Activated T-cell treated with anti-CD3 and anti-CD28 coated beads, Interleukin-2, amount 50 U/mL, for 72 hours (primary cell): ENCODE measurements at regions not wholly inside any gene's neighbourhood (a gene's known extent, or its start where the extent isn't known, plus 50 kb on each side); places are given as distances from the start of the nearest gene placed in this dataset.
"Not testable (repeated sequence)": the region's sequence is repeated elsewhere in the genome, so short reads cannot be mapped to it uniquely, and the experiment has no call there.

Experiments used
- ATAC-seq, 2 donors: fragments of 150-1000 bp; cut with Tn5 transposase; replicated peaks in 1 of 2; 2 replicates each; pipeline ENCODE4 v1.10.0; 2021; ENCODE audit warnings: moderate library complexity in 2 of 2, mild to moderate bottlenecking in 1 of 2
- DNase-seq, 2 donors: peaks; one replicate each; pipeline ENCODE4 v3.0.0; 2021 to 2022; ENCODE audit warnings: mixed read lengths in 1 of 2
- H3K27ac Mint-ChIP-seq: one replicate; pipeline ENCODE4 v1.8.0; 2022; ENCODE audit warnings: mild to moderate bottlenecking, moderate library complexity, mixed read lengths
- H3K27me3 Mint-ChIP-seq: one replicate; pipeline ENCODE4 v1.8.0; 2022; ENCODE audit warnings: low read depth, mixed read lengths
- H3K36me3 Mint-ChIP-seq, 2 donors: one replicate each; pipeline ENCODE4 v1.8.0; 2022; ENCODE audit warnings: mixed read lengths in 2 of 2, mild to moderate bottlenecking in 1 of 2; ENCODE audit not compliant: insufficient read depth in 2 of 2
- H3K4me1 Mint-ChIP-seq: one replicate; pipeline ENCODE4 v1.8.0; 2022; ENCODE audit warnings: low read depth, mixed read lengths
- H3K4me3 Mint-ChIP-seq, 2 donors: one replicate each; pipeline ENCODE4 v1.8.0; 2022; ENCODE audit warnings: mild to moderate bottlenecking in 2 of 2, mixed read lengths in 2 of 2, moderate library complexity in 2 of 2
- H3K9me3 Mint-ChIP-seq, 2 donors: one replicate each; pipeline ENCODE4 v1.8.0; 2022; ENCODE audit warnings: mixed read lengths in 2 of 2

DNA sequence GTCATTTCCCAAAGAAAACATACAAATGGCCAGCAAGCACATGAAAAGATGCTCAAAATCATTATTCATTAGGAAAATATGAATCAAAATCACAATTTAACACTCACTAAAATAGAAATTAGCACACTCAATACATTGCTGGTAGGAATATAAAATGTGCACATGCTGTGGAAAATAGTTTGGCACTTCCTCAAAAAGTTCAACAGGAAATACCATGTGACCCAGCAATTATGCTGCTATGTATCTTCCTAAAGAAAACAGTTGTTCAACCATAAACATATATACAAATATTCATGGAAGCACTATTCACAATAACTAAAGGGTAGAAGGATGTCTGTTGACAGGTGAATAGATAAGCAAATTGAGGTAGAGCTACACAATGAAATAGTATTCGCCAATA, 187.3 kb upstream of the SOX6 start:
- H3K9me3 Mint-ChIP-seq: peaks cover 6 to 8% of the 10 kb centered on the region in 2 donors
- H3K27me3 Mint-ChIP-seq: no peaks in the 10 kb centered on the region
- no peak overlapping the region for H3K4me3 Mint-ChIP-seq
- no peak for ATAC-seq
- H3K36me3 Mint-ChIP-seq: no peaks in the 10 kb centered on the region
- no peak overlapping the region for H3K27ac Mint-ChIP-seq
- no peak for DNase-seq
- no peaks in the 10 kb centered on the region for H3K4me1 Mint-ChIP-seq

DNA sequence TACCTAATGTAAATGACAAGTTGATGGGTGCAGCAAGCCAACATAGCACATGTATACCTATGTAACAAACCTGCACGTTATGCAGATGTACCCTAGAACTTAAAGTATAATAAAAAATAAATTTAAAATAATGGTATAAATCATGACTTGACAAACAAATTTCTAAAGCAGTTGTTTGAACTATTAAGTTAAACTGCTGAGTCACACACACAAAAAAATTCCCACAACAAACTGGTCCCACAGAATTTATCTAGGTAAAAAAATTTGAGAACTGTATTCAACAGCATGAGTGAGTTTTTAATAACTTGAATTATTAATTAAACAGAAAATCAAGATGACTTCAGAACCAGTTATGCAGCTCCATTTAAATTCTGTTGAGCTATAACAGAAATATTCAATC, 186.0 kb upstream of the SOX6 start:
- Mint-ChIP-seq H3K27ac (no peak overlapping the region), H3K27me3 (no peaks in the 10 kb centered on the region), H3K4me3 (no peak overlapping the region), H3K9me3 (peaks cover 5 to 10% of the 10 kb centered on the region in 2 donors), H3K36me3 (no peaks in the 10 kb centered on the region), H3K4me1 (no peaks in the 10 kb centered on the region)
- no peak for DNase-seq
- no peak for ATAC-seq

DNA sequence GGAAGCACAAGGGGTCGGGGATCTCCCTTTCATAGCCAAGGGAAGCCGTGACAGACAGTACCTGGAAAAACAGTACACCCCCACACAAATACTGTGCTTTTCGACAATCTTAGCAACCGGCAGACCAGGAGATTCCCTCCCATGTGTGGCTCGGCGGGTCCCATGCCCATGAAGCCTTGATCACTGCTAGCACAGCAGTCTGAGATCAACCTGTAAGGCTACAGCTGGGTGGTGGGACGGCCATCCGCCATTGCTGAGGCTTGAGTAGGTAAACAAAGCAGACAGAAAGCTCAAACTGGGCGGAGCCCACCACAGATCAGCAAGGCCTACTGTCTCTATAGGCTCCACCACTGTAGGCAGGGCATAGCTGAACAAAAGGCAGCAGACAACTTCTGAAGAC, 180.2 kb upstream of the SOX6 start:
- Mint-ChIP-seq H3K9me3 (peaks cover 6 to 13% of the 10 kb centered on the region in 2 donors), H3K4me1 (no peaks in the 10 kb centered on the region), H3K4me3 (no peak overlapping the region), H3K27ac (no peak overlapping the region), H3K36me3 (peaks cover 0 to 3% of the 10 kb centered on the region in 2 donors), H3K27me3 (no peaks in the 10 kb centered on the region)
- DNase-seq (no peak), ATAC-seq (no peak)

DNA sequence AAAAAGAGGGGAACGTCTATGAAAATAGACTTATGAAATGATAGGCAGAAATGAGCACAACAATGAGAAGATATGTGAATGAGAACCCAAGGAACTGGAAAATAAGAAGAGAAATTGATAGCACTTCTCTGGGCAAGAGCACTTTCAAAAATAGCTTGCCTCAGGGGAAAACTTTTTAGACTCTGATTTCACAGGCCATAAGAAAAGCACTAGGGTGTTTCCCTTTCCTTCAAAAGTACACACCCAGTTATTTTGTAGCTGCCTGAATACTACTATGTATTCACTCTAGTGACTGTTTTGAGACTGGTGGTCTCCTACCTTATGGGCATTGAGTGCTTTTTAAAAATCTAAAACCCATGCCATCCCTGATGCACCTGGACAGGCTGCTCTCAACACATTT, 172.3 kb upstream of the SOX6 start:
- Mint-ChIP-seq H3K27me3 (no peaks in the 10 kb centered on the region), H3K9me3 (no peaks in the 10 kb centered on the region), H3K36me3 (no peaks in the 10 kb centered on the region), H3K4me1 (no peaks in the 10 kb centered on the region), H3K27ac (no peak overlapping the region), H3K4me3 (no peak overlapping the region)
- DNase-seq (no peak), ATAC-seq (no peak)

DNA sequence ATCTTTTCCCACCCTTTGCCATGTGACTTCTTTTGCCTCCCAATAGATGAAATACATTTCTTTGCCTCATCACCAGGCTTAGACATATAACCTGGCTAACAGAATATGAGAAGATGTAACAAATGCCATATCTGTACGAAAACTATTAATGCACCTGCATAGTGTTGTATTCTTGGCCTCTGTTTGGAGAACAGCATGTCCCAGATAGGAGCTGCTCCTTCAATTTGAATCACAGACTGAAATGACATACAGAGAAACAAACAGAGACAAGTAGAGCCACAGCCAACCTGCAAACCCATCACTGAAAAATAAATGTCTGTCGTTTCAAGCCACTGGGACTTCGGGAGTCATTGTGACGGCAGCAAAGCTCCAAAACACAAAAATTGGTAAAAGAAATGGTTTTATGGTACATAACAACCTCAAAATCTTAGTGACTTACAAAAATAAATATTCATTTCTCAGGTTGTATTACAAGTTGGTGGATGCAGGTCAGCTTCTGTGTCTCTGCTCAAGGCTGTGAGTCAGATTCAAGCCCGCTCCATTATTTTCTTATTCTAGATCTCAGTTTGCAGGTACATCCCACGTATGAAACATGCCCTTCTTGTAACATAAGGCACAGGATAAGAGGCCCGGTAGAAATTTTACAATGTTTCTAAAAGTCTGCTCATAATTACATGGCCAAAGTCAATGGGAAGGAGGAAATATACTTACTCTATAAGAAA, 171.3 kb upstream of the SOX6 start:
- Mint-ChIP-seq H3K27me3 (no peaks in the 10 kb centered on the region), H3K4me1 (no peaks in the 10 kb centered on the region), H3K27ac (no peak overlapping the region), H3K4me3 (no peak overlapping the region), H3K9me3 (peaks cover 0 to 1% of the 10 kb centered on the region in 2 donors), H3K36me3 (no peaks in the 10 kb centered on the region)
- DNase-seq (no peak), ATAC-seq (no peak)

DNA sequence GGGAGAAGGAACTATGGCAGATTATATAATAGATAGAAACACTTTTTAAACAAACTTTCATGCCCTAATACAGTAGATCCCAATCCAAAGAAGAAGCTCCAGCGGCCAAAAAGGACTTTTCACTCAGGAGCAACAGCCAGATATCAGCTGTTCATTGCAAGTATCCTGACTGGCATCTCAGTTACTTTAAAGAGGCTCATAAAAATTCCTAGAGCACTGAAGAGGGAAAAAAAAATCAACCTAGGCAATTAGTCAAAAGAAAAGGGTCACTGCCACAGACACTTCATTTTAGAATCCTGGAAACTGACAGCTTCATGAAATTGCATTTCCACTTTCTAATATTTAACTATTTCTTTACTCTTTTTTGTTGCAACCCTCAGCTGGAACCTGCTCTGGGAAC, 170.6 kb upstream of the SOX6 start:
- ATAC-seq: no peak
- no peak overlapping the region for H3K4me3 Mint-ChIP-seq
- no peaks in the 10 kb centered on the region for H3K36me3 Mint-ChIP-seq
- H3K4me1 Mint-ChIP-seq: no peaks in the 10 kb centered on the region
- H3K27me3 Mint-ChIP-seq: no peaks in the 10 kb centered on the region
- peaks cover 0 to 4% of the 10 kb centered on the region in 2 donors for H3K9me3 Mint-ChIP-seq
- H3K27ac Mint-ChIP-seq: no peak overlapping the region
- DNase-seq: no peak

DNA sequence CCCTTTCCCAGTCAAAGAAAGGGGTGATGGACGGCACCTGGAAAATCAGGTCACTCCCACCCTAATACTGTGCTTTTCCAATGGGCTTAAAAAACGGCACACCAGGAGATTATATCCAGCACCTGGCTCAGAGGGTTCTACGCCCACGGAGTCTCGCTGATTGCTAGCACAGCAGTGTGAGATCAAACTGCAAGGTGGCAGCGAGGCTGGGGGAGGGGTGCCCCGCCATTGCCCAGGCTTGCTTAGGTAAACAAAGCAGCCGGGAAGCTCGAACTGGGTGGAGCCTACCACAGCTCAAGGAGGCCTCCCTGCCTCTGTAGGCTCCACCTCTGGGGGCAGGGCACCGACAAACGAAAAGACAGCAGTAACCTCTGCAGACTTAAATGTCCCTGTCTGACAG, 164.4 kb upstream of the SOX6 start:
- not testable (repeated sequence) for H3K36me3 Mint-ChIP-seq, ATAC-seq, H3K27ac Mint-ChIP-seq, H3K4me1 Mint-ChIP-seq, DNase-seq, H3K4me3 Mint-ChIP-seq, H3K27me3 Mint-ChIP-seq
- peaks cover 0 to 13% of the 10 kb centered on the region in 2 donors for H3K9me3 Mint-ChIP-seq

DNA sequence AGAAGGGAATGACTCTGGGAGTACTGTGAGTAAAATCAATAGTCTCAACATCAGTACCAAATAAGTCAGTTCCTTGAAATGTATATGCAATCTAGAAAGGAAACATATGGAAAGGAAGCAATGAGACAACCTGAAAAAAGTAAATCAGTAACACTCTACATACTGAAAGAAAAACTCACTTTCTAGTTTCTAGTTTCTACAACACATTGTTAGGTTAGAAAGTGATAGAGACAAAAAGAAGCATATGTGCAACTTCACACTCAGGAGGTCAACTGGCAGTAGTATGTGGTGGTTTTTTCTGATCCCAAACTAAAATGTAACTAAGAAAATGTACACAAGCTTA, 156.5 kb upstream of the SOX6 start:
- Mint-ChIP-seq H3K9me3 (peaks cover 2 to 4% of the 10 kb centered on the region in 2 donors), H3K4me1 (no peaks in the 10 kb centered on the region)
- peak; percentile 58 to 71 for ATAC-seq

DNA sequence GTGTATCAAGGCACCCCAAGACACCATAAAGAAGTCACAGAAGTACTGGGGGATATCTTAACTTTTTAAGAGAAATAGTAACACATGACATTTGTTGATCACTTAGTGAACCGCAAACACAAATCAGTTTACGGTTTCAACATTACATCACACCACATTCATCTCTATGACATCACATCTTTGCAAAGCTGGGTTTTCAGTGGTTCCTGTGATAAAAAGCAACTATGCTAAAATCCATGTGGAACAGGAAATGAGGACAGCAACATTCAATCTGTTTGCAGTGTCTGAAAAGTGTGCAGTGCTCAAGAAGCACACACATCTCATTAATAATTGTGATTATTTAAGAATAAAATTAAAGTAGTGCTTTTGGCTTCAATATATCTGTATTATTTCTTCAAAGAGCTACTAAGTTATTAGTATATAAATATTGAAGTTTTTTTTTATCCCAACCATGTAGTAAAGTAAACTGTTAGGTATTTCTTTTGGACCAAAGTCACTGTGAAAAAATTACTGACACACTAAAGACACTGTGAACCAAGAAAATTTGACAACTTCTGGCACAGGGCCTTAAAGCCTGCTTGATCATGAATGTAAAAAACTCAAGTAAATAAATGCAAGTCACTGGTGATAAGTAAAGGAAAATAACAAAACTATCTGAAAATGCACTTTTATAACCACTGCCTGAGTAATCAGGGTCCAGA, 156.0 kb upstream of the SOX6 start:
- H3K27ac Mint-ChIP-seq: no peak overlapping the region
- peaks cover 2 to 4% of the 10 kb centered on the region in 2 donors for H3K9me3 Mint-ChIP-seq
- no peaks in the 10 kb centered on the region for H3K27me3 Mint-ChIP-seq
- no peak overlapping the region for H3K4me3 Mint-ChIP-seq
- H3K4me1 Mint-ChIP-seq: no peaks in the 10 kb centered on the region
- H3K36me3 Mint-ChIP-seq: no peaks in the 10 kb centered on the region
- DNase-seq: no peak
- ATAC-seq: no peak

More for the DNA sequence above, 156.5 kb upstream of the SOX6 start:
- no peak overlapping the region for H3K4me3 Mint-ChIP-seq
- H3K27ac Mint-ChIP-seq: peak overlapping the region; percentile 4
- H3K36me3 Mint-ChIP-seq: no peaks in the 10 kb centered on the region
- no peaks in the 10 kb centered on the region for H3K27me3 Mint-ChIP-seq
- DNase-seq: no peak

DNA sequence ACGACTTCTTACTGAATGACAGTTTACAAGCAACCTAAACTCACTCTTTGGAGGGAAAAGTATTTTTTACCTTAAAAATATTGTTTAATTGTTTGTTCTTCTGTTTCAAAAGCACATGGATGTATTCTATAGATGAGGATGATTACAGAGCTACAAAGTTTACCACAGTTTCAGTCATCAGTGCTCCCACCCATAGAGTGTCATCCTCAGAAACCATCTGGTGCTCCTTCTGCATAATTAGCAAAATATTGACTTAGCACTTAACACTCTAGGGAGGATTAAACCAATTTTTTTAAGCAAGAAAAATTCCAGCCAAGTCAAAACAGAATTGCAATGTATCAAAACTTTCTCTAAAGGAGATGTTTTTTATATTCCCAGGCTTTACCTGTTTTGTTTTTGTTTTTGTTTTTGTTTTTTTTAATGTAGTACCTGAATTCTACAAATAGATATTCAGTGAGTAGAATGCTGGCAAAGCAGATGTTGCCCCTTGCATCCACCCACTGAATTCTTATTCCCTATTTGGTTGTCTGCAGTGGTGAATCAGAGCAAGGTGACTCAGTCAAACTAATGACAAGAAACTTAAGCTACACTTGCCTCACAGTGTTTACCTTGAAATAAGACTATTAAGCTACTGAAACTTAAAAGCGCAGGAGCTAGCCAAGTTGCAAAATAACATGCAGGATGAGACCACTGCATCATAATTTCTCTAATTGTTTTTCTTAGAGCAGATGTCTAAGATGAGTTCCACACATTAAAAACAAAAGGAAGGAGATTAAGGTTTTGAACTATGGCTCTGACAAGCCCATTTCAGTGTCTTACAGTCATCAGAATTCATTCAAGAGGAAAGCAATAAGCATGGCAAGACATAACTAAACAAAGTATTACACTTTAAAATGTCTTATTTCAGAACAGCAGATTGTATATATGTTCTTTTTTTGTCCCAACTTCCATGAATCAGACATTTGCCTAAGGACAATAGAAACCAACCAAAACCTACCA, 155.1 kb upstream of the SOX6 start:
- Mint-ChIP-seq H3K36me3 (peaks cover 0 to 2% of the 10 kb centered on the region in 2 donors), H3K4me3 (no peak overlapping the region), H3K4me1 (no peaks in the 10 kb centered on the region), H3K27ac (no peak overlapping the region), H3K27me3 (no peaks in the 10 kb centered on the region), H3K9me3 (peaks cover 4 to 5% of the 10 kb centered on the region in 2 donors)
- ATAC-seq: peak; percentile 39 to 41
- DNase-seq: no peak

DNA sequence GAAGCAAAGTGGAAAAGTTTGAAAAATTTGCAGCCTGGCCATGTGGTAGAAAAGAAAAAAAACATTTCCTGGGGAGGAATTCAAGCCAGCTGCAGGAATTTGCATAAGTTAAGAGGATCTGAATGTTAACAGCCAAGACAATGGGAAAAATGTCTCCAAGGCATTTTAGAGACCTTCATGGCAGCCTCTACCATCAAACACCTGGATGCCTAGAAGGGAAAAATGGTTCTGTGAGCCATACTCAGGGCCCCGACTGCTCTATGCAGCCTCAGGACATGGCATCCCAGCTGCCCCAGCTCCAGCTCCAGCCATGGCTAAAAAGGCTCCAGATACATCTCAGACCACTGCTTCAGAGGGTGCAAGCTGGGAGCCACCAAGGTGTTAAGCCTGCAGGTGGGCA, 149.1 kb upstream of the SOX6 start:
- ATAC-seq (no peak), DNase-seq (no peak)
- no peak overlapping the region for H3K4me3 Mint-ChIP-seq
- H3K27ac Mint-ChIP-seq: no peak overlapping the region
- no peaks in the 10 kb centered on the region for H3K27me3 Mint-ChIP-seq
- peaks cover 2 to 3% of the 10 kb centered on the region in 2 donors for H3K36me3 Mint-ChIP-seq
- H3K4me1 Mint-ChIP-seq: no peaks in the 10 kb centered on the region
- H3K9me3 Mint-ChIP-seq: peaks cover 3 to 9% of the 10 kb centered on the region in 2 donors

DNA sequence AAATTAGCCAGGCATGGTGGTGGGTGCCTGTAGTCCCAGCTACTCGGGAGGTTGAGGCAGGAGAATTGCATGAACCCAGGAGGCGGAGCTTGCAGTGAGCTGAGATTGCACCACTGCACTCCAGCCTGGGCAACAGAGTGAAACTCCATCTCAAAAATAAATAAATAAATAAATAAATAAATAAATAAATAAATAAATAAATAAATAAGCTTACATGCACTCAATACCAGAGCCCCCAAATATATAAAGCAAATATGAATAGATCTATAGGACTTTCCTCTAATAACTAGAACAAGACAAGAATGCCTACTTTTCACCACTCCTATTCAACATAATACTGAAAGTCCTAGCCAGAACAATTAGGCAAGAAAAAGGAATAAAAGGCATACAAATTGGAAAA, 147.5 kb upstream of the SOX6 start:
- not testable (repeated sequence) for H3K27me3 Mint-ChIP-seq, H3K36me3 Mint-ChIP-seq, H3K4me3 Mint-ChIP-seq, ATAC-seq, H3K4me1 Mint-ChIP-seq, H3K27ac Mint-ChIP-seq, DNase-seq
- peaks cover 7 to 12% of the 10 kb centered on the region in 2 donors for H3K9me3 Mint-ChIP-seq
